HEK293 (cell line): ENCODE measurements at regions not wholly inside any gene's neighbourhood (a gene's known extent, or its start where the extent isn't known, plus 50 kb on each side); places are given as distances from the start of the nearest gene placed in this dataset.

Experiments used
- KLF16 ChIP-seq: fragments of 450-650 bp; formaldehyde crosslinking; IDR thresholded peaks from 2 replicates; pipeline ENCODE4 v1.5.1; 2017; ENCODE audit warnings: missing biosample characterization, missing genetic modification characterization
- PRDM6 ChIP-seq: fragments of 450-650 bp; formaldehyde crosslinking; IDR thresholded peaks from 2 replicates; pipeline ENCODE4 v1.5.1; 2017; ENCODE audit warnings: missing biosample characterization, missing genetic modification characterization
- SP2 ChIP-seq: fragments of 450-650 bp; formaldehyde crosslinking; IDR thresholded peaks from 2 replicates; pipeline ENCODE4 v1.5.1; 2016; ENCODE audit warnings: missing biosample characterization, missing genetic modification characterization
- ZBTB26 ChIP-seq: fragments of 450-650 bp; formaldehyde crosslinking; optimal IDR thresholded peaks from 2 replicates; pipeline ENCODE3; 2016; ENCODE audit warnings: missing biosample characterization, mild to moderate bottlenecking, missing genetic modification characterization
- ZFP3 ChIP-seq: fragments of 450-650 bp; formaldehyde crosslinking; IDR thresholded peaks from 2 replicates; pipeline ENCODE4 v1.5.1; 2016; ENCODE audit warnings: low read depth, missing biosample characterization, missing genetic modification characterization
- ZNF121 ChIP-seq: fragments of 450-650 bp; formaldehyde crosslinking; IDR thresholded peaks from 2 replicates; pipeline ENCODE4 v1.5.1; 2016; ENCODE audit warnings: missing biosample characterization, missing genetic modification characterization
- ZNF560 ChIP-seq: fragments of 450-650 bp; formaldehyde crosslinking; IDR thresholded peaks from 2 replicates; pipeline ENCODE4 v1.5.1; 2017; ENCODE audit warnings: missing biosample characterization, missing genetic modification characterization, borderline replicate concordance
- ZNF777 ChIP-seq: fragments of 450-650 bp; formaldehyde crosslinking; IDR thresholded peaks from 2 replicates; pipeline ENCODE4 v1.5.1; 2017; ENCODE audit warnings: missing biosample characterization, missing genetic modification characterization, borderline replicate concordance
- ZNF843 ChIP-seq: fragments of 450-650 bp; formaldehyde crosslinking; IDR thresholded peaks from 2 replicates; pipeline ENCODE4 v1.5.1; 2016; ENCODE audit warnings: missing biosample characterization, missing genetic modification characterization
- TF ChIP-seq, protein P1 (sequence below): fragments of 450-650 bp; formaldehyde crosslinking; IDR thresholded peaks from 2 replicates; pipeline ENCODE4 v1.5.1; 2016; ENCODE audit warnings: missing biosample characterization, missing genetic modification characterization
- TF ChIP-seq, protein P2 (sequence below): fragments of 450-650 bp; formaldehyde crosslinking; IDR thresholded peaks from 2 replicates; pipeline ENCODE4 v1.5.1; 2016; ENCODE audit warnings: missing biosample characterization, missing genetic modification characterization
- TF ChIP-seq, protein P3 (sequence below): fragments of 450-650 bp; formaldehyde crosslinking; IDR thresholded peaks from 2 replicates; pipeline ENCODE4 v1.5.1; 2016; ENCODE audit warnings: missing biosample characterization, missing genetic modification characterization
- TF ChIP-seq, protein P4 (sequence below): fragments of 450-650 bp; formaldehyde crosslinking; IDR thresholded peaks from 2 replicates; pipeline ENCODE4 v1.5.1; 2016; ENCODE audit warnings: missing biosample characterization, missing genetic modification characterization

- TF ChIP-seq PRDM6 (tag by site-specific recombination) (no peak), ZNF777 (tag by site-specific recombination) (no peak), ZFP3 (tag by site-specific recombination) (no peak), KLF16 (tag by site-specific recombination) (no peak), SP2 (tag by site-specific recombination) (no peak), ZNF121 (no peak), ZBTB26 (no peak), ZNF560 (tag by site-specific recombination) (no peak), ZNF843 (no peak)
- TF ChIP-seq, protein P1, sequence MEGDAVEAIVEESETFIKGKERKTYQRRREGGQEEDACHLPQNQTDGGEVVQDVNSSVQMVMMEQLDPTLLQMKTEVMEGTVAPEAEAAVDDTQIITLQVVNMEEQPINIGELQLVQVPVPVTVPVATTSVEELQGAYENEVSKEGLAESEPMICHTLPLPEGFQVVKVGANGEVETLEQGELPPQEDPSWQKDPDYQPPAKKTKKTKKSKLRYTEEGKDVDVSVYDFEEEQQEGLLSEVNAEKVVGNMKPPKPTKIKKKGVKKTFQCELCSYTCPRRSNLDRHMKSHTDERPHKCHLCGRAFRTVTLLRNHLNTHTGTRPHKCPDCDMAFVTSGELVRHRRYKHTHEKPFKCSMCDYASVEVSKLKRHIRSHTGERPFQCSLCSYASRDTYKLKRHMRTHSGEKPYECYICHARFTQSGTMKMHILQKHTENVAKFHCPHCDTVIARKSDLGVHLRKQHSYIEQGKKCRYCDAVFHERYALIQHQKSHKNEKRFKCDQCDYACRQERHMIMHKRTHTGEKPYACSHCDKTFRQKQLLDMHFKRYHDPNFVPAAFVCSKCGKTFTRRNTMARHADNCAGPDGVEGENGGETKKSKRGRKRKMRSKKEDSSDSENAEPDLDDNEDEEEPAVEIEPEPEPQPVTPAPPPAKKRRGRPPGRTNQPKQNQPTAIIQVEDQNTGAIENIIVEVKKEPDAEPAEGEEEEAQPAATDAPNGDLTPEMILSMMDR (tag by site-specific recombination): no peak
- TF ChIP-seq, protein P2, sequence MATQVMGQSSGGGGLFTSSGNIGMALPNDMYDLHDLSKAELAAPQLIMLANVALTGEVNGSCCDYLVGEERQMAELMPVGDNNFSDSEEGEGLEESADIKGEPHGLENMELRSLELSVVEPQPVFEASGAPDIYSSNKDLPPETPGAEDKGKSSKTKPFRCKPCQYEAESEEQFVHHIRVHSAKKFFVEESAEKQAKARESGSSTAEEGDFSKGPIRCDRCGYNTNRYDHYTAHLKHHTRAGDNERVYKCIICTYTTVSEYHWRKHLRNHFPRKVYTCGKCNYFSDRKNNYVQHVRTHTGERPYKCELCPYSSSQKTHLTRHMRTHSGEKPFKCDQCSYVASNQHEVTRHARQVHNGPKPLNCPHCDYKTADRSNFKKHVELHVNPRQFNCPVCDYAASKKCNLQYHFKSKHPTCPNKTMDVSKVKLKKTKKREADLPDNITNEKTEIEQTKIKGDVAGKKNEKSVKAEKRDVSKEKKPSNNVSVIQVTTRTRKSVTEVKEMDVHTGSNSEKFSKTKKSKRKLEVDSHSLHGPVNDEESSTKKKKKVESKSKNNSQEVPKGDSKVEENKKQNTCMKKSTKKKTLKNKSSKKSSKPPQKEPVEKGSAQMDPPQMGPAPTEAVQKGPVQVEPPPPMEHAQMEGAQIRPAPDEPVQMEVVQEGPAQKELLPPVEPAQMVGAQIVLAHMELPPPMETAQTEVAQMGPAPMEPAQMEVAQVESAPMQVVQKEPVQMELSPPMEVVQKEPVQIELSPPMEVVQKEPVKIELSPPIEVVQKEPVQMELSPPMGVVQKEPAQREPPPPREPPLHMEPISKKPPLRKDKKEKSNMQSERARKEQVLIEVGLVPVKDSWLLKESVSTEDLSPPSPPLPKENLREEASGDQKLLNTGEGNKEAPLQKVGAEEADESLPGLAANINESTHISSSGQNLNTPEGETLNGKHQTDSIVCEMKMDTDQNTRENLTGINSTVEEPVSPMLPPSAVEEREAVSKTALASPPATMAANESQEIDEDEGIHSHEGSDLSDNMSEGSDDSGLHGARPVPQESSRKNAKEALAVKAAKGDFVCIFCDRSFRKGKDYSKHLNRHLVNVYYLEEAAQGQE (tag by site-specific recombination): no peak
- TF ChIP-seq, protein P3, sequence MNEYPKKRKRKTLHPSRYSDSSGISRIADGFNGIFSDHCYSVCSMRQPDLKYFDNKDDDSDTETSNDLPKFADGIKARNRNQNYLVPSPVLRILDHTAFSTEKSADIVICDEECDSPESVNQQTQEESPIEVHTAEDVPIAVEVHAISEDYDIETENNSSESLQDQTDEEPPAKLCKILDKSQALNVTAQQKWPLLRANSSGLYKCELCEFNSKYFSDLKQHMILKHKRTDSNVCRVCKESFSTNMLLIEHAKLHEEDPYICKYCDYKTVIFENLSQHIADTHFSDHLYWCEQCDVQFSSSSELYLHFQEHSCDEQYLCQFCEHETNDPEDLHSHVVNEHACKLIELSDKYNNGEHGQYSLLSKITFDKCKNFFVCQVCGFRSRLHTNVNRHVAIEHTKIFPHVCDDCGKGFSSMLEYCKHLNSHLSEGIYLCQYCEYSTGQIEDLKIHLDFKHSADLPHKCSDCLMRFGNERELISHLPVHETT (tag by site-specific recombination): no peak
- TF ChIP-seq, protein P4, sequence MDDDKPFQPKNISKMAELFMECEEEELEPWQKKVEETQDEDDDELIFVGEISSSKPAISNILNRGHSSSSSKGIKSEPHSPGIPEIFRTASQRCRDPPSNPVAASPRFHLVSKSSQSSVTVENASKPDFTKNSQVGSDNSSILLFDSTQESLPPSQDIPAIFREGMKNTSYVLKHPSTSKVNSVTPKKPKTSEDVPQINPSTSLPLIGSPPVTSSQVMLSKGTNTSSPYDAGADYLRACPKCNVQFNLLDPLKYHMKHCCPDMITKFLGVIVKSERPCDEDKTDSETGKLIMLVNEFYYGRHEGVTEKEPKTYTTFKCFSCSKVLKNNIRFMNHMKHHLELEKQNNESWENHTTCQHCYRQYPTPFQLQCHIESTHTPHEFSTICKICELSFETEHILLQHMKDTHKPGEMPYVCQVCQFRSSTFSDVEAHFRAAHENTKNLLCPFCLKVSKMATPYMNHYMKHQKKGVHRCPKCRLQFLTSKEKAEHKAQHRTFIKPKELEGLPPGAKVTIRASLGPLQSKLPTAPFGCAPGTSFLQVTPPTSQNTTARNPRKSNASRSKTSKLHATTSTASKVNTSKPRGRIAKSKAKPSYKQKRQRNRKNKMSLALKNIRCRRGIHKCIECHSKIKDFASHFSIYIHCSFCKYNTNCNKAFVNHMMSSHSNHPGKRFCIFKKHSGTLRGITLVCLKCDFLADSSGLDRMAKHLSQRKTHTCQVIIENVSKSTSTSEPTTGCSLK: no peak
Measured at GRCh38 chr1:168480997-168481396, 62.8 kb downstream of the XCL2 start.
